RWPE1 (cell line): ENCODE measurements at regions not wholly inside any gene's neighbourhood (a gene's known extent, or its start where the extent isn't known, plus 50 kb on each side); places are given as distances from the start of the nearest gene placed in this dataset.

Experiments used
- CTCF ChIA-PET: fragments of 350-600 bp; sonication (Branson Sonifier 250); formaldehyde crosslinking; extraction: SDS; loops from one replicate; lab custom pipeline; 2021; lab: Yijun Ruan, JAX
- POLR2A ChIA-PET: fragments of 400-600 bp; formaldehyde crosslinking; extraction: SDS; loops from one replicate; lab custom pipeline; 2020; ENCODE audit warnings: antibody characterized with exemption; ENCODE audit not compliant: low non-redundant PET; lab: Yijun Ruan, JAX
- DNase-seq: peaks from one replicate; pipeline ENCODE4 v3.0.0; 2012; ENCODE audit warnings: low spot score
- H3K27ac ChIP-seq: fragments of 450-650 bp; 2 replicates; pipeline ENCODE4 v1.5.1; 2017
- TF ChIP-seq, protein P1 (sequence below): fragments of 450-650 bp; conservative IDR thresholded peaks from 2 replicates; pipeline ENCODE4 v1.5.1; 2017; ENCODE audit warnings: low read depth, mild to moderate bottlenecking

DNA sequence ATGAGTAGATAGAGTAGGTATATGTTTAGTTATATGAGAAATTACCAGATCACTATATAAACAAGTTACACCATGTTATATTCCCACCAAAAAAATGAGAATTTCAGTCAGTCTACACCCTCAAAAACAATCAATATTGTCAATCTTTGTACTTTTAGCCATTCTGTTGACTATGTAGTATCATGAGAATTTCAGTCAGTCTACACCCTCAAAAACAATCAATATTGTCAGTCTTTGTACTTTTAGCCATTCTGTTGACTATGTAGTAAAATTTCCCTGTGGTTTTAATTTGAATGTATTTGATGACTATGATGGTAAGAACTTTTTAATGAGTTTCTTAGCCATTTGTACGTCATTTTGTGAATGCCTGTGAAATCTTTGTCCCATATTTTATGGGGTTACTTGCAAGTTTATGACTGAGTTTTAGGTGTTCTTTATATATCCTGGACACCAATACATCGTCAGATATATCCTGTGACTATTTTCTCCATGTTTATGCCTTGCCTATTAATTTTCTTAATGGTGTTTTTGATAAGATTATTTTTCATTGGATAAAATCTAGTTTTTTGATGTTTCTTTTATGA is 528.4 kb upstream of the SPHKAP start:
- TF ChIP-seq, protein P1, sequence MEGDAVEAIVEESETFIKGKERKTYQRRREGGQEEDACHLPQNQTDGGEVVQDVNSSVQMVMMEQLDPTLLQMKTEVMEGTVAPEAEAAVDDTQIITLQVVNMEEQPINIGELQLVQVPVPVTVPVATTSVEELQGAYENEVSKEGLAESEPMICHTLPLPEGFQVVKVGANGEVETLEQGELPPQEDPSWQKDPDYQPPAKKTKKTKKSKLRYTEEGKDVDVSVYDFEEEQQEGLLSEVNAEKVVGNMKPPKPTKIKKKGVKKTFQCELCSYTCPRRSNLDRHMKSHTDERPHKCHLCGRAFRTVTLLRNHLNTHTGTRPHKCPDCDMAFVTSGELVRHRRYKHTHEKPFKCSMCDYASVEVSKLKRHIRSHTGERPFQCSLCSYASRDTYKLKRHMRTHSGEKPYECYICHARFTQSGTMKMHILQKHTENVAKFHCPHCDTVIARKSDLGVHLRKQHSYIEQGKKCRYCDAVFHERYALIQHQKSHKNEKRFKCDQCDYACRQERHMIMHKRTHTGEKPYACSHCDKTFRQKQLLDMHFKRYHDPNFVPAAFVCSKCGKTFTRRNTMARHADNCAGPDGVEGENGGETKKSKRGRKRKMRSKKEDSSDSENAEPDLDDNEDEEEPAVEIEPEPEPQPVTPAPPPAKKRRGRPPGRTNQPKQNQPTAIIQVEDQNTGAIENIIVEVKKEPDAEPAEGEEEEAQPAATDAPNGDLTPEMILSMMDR: no peak
- H3K27ac ChIP-seq: no peak overlapping the region
- ChIA-PET CTCF (no interaction called here), POLR2A (no interaction called here)
- DNase-seq: no peak

DNA sequence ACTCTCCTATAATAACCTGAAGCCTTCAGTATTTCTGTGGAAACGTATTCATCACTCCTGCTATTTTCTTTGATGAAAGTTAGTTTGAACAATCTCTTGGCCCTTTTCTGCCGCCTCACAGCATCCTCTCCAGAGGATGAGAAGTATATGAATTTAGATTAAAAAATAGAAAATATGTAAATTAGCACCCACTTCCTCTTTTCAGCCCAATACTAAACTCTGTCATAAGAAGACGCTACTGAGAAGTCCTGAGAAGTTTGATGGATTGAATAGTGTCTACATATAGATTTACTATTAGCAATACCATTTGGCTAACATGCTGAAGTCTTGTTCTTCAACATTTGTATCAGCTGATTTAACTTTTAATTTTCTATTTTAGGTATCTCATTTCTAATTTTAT is 526.4 kb upstream of the SPHKAP start:
- CTCF ChIA-PET: no interaction called here
- POLR2A ChIA-PET: no interaction called here
- TF ChIP-seq, protein P1: no peak
- DNase-seq: no peak
- H3K27ac ChIP-seq: no peak overlapping the region

GRCh38 chr2:228705318-228705717 is 523.8 kb upstream of the SPHKAP start:
- POLR2A ChIA-PET: no interaction called here
- H3K27ac ChIP-seq: no peak overlapping the region
- TF ChIP-seq, protein P1: no peak
- no peak for DNase-seq
- CTCF ChIA-PET: no interaction called here

DNA sequence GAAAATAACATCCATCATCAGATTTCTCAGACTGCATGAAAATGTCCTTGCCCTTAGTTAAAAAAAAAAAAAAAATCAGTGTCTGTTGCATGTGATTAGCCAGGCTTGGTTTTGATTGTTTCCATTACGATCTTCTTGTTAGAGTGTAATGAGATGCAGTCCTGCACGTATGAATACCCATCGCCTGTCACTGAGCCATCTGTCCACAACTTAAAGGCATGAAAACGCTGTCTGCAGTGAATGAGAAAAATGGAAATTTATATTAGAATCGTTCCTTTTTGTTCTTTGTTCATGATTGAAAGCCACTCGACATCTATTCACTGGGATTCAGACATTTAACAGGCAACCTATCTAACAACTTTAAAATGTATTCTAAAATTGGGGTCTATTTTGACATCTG is 521.7 kb upstream of the SPHKAP start:
- TF ChIP-seq, protein P1: no peak
- ChIA-PET CTCF (no interaction called here), POLR2A (no interaction called here)
- no peak for DNase-seq
- H3K27ac ChIP-seq: no peak overlapping the region

- DNase-seq: no peak
- POLR2A ChIA-PET: no interaction called here
- CTCF ChIA-PET: interaction anchor here (0.7 kb wide), 1 partner anchor 579 kb away, joined by 6 read pairs; no protein-coding TSS in a partner anchor
- H3K27ac ChIP-seq: no peak overlapping the region
- TF ChIP-seq, protein P1: no peak
Measured at GRCh38 chr2:228701506-228701905, 520.0 kb upstream of the SPHKAP start.

- H3K27ac ChIP-seq: no peak overlapping the region
- ChIA-PET POLR2A (no interaction called here), CTCF (no interaction called here)
- TF ChIP-seq, protein P1: no peak
- peak; percentile 2 for DNase-seq
Measured at GRCh38 chr2:228700638-228701037, 519.2 kb upstream of the SPHKAP start.
